ENCODE measurements at regions not wholly inside any gene's neighbourhood (a gene's known extent, or its start where the extent isn't known, plus 50 kb on each side); places are given as distances from the start of the nearest gene placed in this dataset.

DNA sequence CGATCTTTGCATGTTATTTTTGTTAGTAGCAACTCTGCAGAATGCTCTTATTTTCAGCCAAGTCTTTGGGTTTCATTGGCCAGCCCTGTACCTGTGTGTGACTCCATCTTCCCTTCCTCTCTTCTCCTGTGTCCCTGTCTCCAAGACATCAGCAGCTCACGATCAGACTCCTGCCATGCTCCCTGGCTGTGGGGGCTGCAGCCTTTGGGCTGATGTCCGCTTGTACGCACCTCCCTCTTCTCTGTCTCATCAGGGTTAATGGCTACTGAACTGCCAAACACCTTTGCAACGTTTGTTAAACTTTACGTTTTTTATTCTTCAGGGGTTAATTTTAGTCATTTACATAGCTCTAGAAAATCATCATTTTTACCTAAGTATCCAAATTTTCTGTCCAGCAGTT lies 103.5 kb upstream of the RET start:
- Mint-ChIP-seq H3K36me3 (ENCODE audit: low read depth) (no peaks in the 10 kb centered on the region), H3K4me3 (no peak overlapping the region), H3K27me3 (no peaks in the 10 kb centered on the region), H3K9me3 (no peaks in the 10 kb centered on the region), H3K27ac (no peak overlapping the region), H3K4me1 (ENCODE audit: low read depth) (no peaks in the 10 kb centered on the region)
- no peaks in the 10 kb centered on the region for H3K9me3 ChIP-seq (ENCODE audit: control insufficient read depth in 1 of 2, insufficient read depth in 1 of 2, low read length in 2 of 2)
- no peaks in the 10 kb centered on the region for H3K36me3 ChIP-seq (ENCODE audit: insufficient read depth, low read length)
- intact Hi-C loops (cut with DNase I, micrococcal nuclease) = no loop called here
- no peak overlapping the region for H3K4me3 ChIP-seq (ENCODE audit: low read length)
- ChIA-PET POLR2A (no interaction called here), CTCF (no interaction called here)
- ATAC-seq (ENCODE audit: poor library complexity) = no peak
- no peak overlapping the region for H3K27ac ChIP-seq (ENCODE audit: low read depth in 1 of 2, low read length in 2 of 2)
- no peaks in the 10 kb centered on the region for H3K4me1 ChIP-seq (ENCODE audit: insufficient read depth, low read length)
- DNase-seq = no peak
- TF ChIP-seq, protein P1, sequence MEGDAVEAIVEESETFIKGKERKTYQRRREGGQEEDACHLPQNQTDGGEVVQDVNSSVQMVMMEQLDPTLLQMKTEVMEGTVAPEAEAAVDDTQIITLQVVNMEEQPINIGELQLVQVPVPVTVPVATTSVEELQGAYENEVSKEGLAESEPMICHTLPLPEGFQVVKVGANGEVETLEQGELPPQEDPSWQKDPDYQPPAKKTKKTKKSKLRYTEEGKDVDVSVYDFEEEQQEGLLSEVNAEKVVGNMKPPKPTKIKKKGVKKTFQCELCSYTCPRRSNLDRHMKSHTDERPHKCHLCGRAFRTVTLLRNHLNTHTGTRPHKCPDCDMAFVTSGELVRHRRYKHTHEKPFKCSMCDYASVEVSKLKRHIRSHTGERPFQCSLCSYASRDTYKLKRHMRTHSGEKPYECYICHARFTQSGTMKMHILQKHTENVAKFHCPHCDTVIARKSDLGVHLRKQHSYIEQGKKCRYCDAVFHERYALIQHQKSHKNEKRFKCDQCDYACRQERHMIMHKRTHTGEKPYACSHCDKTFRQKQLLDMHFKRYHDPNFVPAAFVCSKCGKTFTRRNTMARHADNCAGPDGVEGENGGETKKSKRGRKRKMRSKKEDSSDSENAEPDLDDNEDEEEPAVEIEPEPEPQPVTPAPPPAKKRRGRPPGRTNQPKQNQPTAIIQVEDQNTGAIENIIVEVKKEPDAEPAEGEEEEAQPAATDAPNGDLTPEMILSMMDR (IDR thresholded peaks at IDR 0.05) = no peak
- peaks cover 0 to 3% of the 10 kb centered on the region in 2 experiments for H3K27me3 ChIP-seq (ENCODE audit: control insufficient read depth in 1 of 2, insufficient read depth in 2 of 2, low read length in 2 of 2)

DNA sequence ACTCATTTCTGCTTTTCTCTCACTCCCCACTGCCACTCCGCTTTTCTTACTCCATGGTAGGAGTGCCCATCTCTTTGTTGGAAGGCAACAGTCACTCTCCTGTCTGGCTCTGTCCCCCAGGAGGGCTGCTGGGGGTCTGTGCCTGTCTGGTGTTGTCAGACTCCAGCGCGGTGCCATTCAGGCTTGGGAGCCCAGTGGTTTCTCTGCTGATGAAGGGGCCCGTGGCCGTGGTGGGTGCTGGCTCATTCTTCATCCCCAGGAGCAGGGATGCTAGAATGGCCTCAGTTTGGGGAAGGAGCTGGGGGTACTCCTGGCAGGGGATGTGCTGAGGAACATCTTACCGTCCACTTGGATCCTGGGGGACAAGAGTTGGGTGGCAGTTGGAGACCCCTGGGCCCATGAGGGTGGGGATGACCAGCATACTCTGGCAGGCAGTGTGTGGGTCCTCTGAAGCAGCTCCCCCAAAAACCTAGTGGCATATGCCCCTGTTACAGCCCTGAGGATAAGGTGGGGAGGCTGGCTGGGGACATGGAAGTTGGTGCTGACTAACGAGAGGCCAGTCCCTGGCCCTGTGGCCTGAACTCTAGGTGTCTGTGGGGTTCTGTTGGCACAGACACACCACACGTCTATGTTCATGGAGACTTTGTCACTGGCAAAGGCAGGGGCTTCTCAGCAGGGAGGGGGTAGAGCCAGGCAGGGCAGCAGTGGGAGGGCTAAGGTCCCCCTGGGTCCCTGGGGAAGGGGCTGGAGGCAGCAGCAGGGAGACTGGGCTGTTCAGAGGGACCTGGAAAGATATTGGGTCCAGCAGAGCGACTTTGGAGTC lies 102.8 kb upstream of the RET start:
- CTCF ChIA-PET = no interaction called here
- TF ChIP-seq, protein P1 (IDR thresholded peaks at IDR 0.05) = no peak

DNA sequence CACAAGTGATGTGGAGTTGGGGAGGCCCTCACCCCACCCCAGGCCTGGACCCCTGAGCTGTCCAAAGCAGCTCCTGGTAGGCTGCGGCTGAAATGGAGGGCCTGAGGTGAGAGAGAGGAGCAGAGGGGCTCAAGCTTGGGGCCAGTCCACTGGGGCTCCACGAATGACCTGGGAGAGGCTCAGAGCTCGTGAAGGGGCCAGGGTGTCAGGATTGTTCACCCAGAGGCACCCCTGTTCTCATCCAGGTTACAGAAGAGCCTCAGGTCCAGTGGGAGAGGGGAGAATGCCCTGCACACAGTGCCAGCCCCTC lies 102.2 kb upstream of the RET start:
- Mint-ChIP-seq H3K27me3 (no peaks in the 10 kb centered on the region), H3K9me3 (no peaks in the 10 kb centered on the region), H3K27ac (no peak overlapping the region), H3K4me3 (no peak overlapping the region), H3K4me1 (ENCODE audit: low read depth) (no peaks in the 10 kb centered on the region), H3K36me3 (ENCODE audit: low read depth) (no peaks in the 10 kb centered on the region)
- H3K27ac ChIP-seq (ENCODE audit: low read depth in 1 of 2, low read length in 2 of 2) = no peak overlapping the region
- peak in 1 of 14 experiments; percentile 2 for DNase-seq
- no peaks in the 10 kb centered on the region for H3K9me3 ChIP-seq (ENCODE audit: control insufficient read depth in 1 of 2, insufficient read depth in 1 of 2, low read length in 2 of 2)
- ChIA-PET POLR2A (no interaction called here), CTCF (no interaction called here)
- ATAC-seq (ENCODE audit: poor library complexity) = no peak
- H3K36me3 ChIP-seq (ENCODE audit: insufficient read depth, low read length) = no peaks in the 10 kb centered on the region
- intact Hi-C loops (cut with DNase I, micrococcal nuclease) = no loop called here
- no peaks in the 10 kb centered on the region for H3K4me1 ChIP-seq (ENCODE audit: insufficient read depth, low read length)
- TF ChIP-seq, protein P1 (IDR thresholded peaks at IDR 0.05) = no peak
- H3K27me3 ChIP-seq (ENCODE audit: control insufficient read depth in 1 of 2, insufficient read depth in 2 of 2, low read length in 2 of 2) = peaks cover 0 to 3% of the 10 kb centered on the region in 2 experiments
- H3K4me3 ChIP-seq (ENCODE audit: low read length) = no peak overlapping the region

More for the DNA sequence above, 102.8 kb upstream of the RET start:
- DNase-seq = peak in 1 of 14 experiments; percentile 2
- H3K36me3 Mint-ChIP-seq (ENCODE audit: low read depth) = no peaks in the 10 kb centered on the region
- no peaks in the 10 kb centered on the region for H3K4me1 ChIP-seq (ENCODE audit: insufficient read depth, low read length)
- peaks cover 0 to 3% of the 10 kb centered on the region in 2 experiments for H3K27me3 ChIP-seq (ENCODE audit: control insufficient read depth in 1 of 2, insufficient read depth in 2 of 2, low read length in 2 of 2)
- no peaks in the 10 kb centered on the region for H3K27me3 Mint-ChIP-seq
- intact Hi-C loops (cut with DNase I, micrococcal nuclease) = no loop called here
- no peaks in the 10 kb centered on the region for H3K9me3 Mint-ChIP-seq
- no peaks in the 10 kb centered on the region for H3K9me3 ChIP-seq (ENCODE audit: control insufficient read depth in 1 of 2, insufficient read depth in 1 of 2, low read length in 2 of 2)
- no peak for ATAC-seq (ENCODE audit: poor library complexity)
- POLR2A ChIA-PET = no interaction called here
- H3K27ac Mint-ChIP-seq = no peak overlapping the region
- H3K27ac ChIP-seq (ENCODE audit: low read depth in 1 of 2, low read length in 2 of 2) = no peak overlapping the region
- no peak overlapping the region for H3K4me3 Mint-ChIP-seq
- no peaks in the 10 kb centered on the region for H3K36me3 ChIP-seq (ENCODE audit: insufficient read depth, low read length)
- H3K4me3 ChIP-seq (ENCODE audit: low read length) = no peak overlapping the region
- H3K4me1 Mint-ChIP-seq (ENCODE audit: low read depth) = no peaks in the 10 kb centered on the region
